H1 (cell line): ENCODE measurements at regions not wholly inside any gene's neighbourhood (a gene's known extent, or its start where the extent isn't known, plus 50 kb on each side); places are given as distances from the start of the nearest gene placed in this dataset.

ENCODE experiments used
- ATF2 ChIP-seq: IDR thresholded peaks from 2 replicates; pipeline ENCODE4 v1.6.1; 2012; ENCODE audit warnings: low read length, inconsistent platforms
- GABPA ChIP-seq: IDR thresholded peaks from 2 replicates; pipeline ENCODE4 v1.6.1; 2011; ENCODE audit warnings: mild to moderate bottlenecking, low read length, moderate library complexity, borderline replicate concordance; ENCODE audit not compliant: insufficient read depth
- JUN ChIP-seq: IDR thresholded peaks from 2 replicates; pipeline ENCODE4 v1.6.1; 2011; ENCODE audit warnings: low read depth, mild to moderate bottlenecking, improper control_type of control experiment, low read length
- TAF7 ChIP-seq: optimal IDR thresholded peaks from 2 replicates; pipeline ENCODE3; 2011; ENCODE audit warnings: low read depth, mild to moderate bottlenecking, inconsistent platforms, low read length, moderate library complexity, borderline replicate concordance

GRCh38 chr7:36032361-36032818, 120.7 kb upstream of the EEPD1 start (continued):
- TF ChIP-seq ATF2 (no peak), GABPA (no peak), TAF7 (no peak), JUN (no peak)
